Astrocyte (in vitro differentiated cells and primary cell): ENCODE measurements at regions not wholly inside any gene's neighbourhood (a gene's known extent, or its start where the extent isn't known, plus 50 kb on each side); places are given as distances from the start of the nearest gene placed in this dataset.
"Not testable (repeated sequence)": the region's sequence is repeated elsewhere in the genome, so short reads cannot be mapped to it uniquely, and the experiment has no call there.

Experiments
- DNase-seq: peaks from one replicate; pipeline ENCODE4 v3.0.0-alpha.2; 2010; ENCODE audit warnings: low read depth
- FAIRE-seq: peaks from 2 replicates; lab custom pipeline; 2011; peaks lifted over from hg19 to GRCh38; lab: Jason Lieb, UNC
- H2AFZ ChIP-seq: 2 replicates; pipeline ENCODE4 v1.6.0; 2012; ENCODE audit warnings: low read depth, low read length, inconsistent platforms
- H3K27ac ChIP-seq: 2 replicates; pipeline ENCODE4 v1.5.1; 2011; ENCODE audit warnings: low read depth, low read length, inconsistent platforms
- H3K27me3 ChIP-seq: 2 replicates; pipeline ENCODE4 v1.6.0; 2011; ENCODE audit warnings: low read length, inconsistent platforms; ENCODE audit not compliant: insufficient read depth
- H3K36me3 ChIP-seq: 2 replicates; pipeline ENCODE4 v1.5.1; 2011; ENCODE audit warnings: low read length, inconsistent platforms; ENCODE audit not compliant: insufficient read depth
- H3K4me1 ChIP-seq: 2 replicates; pipeline ENCODE4 v1.5.1; 2011; ENCODE audit warnings: low read length, inconsistent platforms; ENCODE audit not compliant: insufficient read depth
- H3K4me2 ChIP-seq: 2 replicates; pipeline ENCODE4 v1.6.0; 2012; ENCODE audit warnings: low read length, inconsistent platforms
- H3K4me3 ChIP-seq: 2 replicates; pipeline ENCODE4 v1.5.1; 2011; ENCODE audit warnings: low read depth, mild to moderate bottlenecking, low read length, inconsistent platforms; ENCODE audit not compliant: insufficient read depth
- H3K79me2 ChIP-seq: 2 replicates; pipeline ENCODE4 v1.6.0; 2012; ENCODE audit warnings: mild to moderate bottlenecking, low read length, inconsistent platforms; ENCODE audit not compliant: insufficient read depth
- H3K9ac ChIP-seq: 2 replicates; pipeline ENCODE4 v1.6.0; 2012; ENCODE audit warnings: mild to moderate bottlenecking, low read length, inconsistent platforms
- H3K9me3 ChIP-seq: 2 replicates; pipeline ENCODE4 v1.5.1; 2012; ENCODE audit warnings: low read depth, mild to moderate bottlenecking, low read length, inconsistent platforms; ENCODE audit not compliant: insufficient read depth
- H4K20me1 ChIP-seq: 2 replicates; pipeline ENCODE4 v1.6.0; 2012; ENCODE audit warnings: low read length, inconsistent platforms; ENCODE audit not compliant: insufficient read depth
- H3K27ac Mint-ChIP-seq: one replicate; pipeline ENCODE4 v1.8.0; 2021; ENCODE audit warnings: mild to moderate bottlenecking, mixed read lengths; ENCODE audit not compliant: unreplicated experiment
- H3K27me3 Mint-ChIP-seq: one replicate; pipeline ENCODE4 v1.8.0; 2021; ENCODE audit warnings: low read depth, mixed read lengths; ENCODE audit not compliant: unreplicated experiment
- H3K36me3 Mint-ChIP-seq: one replicate; pipeline ENCODE4 v1.8.0; 2021; ENCODE audit warnings: low read depth, mixed read lengths; ENCODE audit not compliant: unreplicated experiment
- H3K4me1 Mint-ChIP-seq: one replicate; pipeline ENCODE4 v1.8.0; 2021; ENCODE audit warnings: low read depth, mixed read lengths; ENCODE audit not compliant: unreplicated experiment
- H3K4me3 Mint-ChIP-seq: one replicate; pipeline ENCODE4 v1.8.0; 2021; ENCODE audit warnings: mild to moderate bottlenecking, moderate library complexity, mixed read lengths; ENCODE audit not compliant: unreplicated experiment
- H3K9me3 Mint-ChIP-seq: one replicate; pipeline ENCODE4 v1.8.0; 2021; ENCODE audit warnings: mild to moderate bottlenecking, mixed read lengths; ENCODE audit not compliant: unreplicated experiment
- EZH2 ChIP-seq: IDR thresholded peaks from 2 replicates; pipeline ENCODE4 v1.6.1; 2012; ENCODE audit warnings: mild to moderate bottlenecking, low read length, inconsistent platforms; ENCODE audit not compliant: insufficient read depth
- TF ChIP-seq, protein P1 (sequence below): IDR thresholded peaks from 2 replicates; pipeline ENCODE4 v1.5.1; 2011; ENCODE audit warnings: low read depth, mild to moderate bottlenecking, inconsistent platforms, low read length, moderate library complexity; ENCODE audit not compliant: insufficient read depth

DNA sequence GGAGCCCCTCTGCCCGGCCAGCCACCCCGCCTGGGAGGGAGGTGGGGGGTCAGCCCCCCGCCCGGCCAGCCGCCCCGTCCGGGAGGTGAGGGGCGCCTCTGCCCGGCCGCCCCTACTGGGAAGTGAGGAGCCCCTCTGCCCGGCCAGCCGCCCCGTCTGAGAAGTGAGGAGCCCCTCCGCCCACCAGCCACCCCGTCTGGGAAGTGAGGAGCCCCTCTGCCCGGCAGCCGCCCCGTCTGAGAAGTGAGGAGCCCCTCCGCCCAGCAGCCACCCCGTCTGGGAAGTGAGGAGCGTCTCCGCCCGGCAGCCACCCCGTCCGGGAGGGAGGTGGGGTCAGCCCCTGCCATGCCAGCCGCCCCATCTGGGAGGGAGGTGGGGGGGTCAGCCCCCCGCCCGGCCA is 102.8 kb downstream of the ID4 start:
- H3K36me3 ChIP-seq, H3K4me3 Mint-ChIP-seq, DNase-seq, H3K9me3 ChIP-seq, H4K20me1 ChIP-seq, H3K27ac ChIP-seq, H3K9me3 Mint-ChIP-seq, FAIRE-seq, H3K27me3 Mint-ChIP-seq, H3K4me3 ChIP-seq, H3K36me3 Mint-ChIP-seq, H3K79me2 ChIP-seq, H3K27me3 ChIP-seq, H3K27ac Mint-ChIP-seq, H2AFZ ChIP-seq, H3K4me1 ChIP-seq, H3K4me1 Mint-ChIP-seq, H3K9ac ChIP-seq, H3K4me2 ChIP-seq: not testable (repeated sequence)

DNA sequence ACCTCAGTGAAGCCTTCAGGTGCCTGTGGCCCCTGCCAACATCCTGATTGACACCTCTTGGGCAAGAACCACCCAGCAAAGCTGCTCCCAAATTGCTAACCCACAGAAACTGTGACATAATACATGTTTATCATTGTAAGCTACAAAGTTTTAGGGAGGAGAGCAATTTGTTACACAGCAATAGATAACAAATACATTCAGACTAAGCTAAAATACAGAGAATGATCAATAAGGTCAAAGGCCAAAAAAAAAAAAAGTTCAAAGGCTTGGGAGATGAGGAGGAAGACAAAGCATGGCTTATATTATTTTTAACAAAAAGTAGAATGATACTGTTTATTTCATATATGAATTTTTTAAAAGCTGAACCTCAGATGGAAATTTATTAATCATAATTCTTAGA is 105.9 kb downstream of the ID4 start:
- H3K36me3 ChIP-seq: no peaks in the 10 kb centered on the region
- no peak overlapping the region for H3K27ac ChIP-seq
- no peak for TF ChIP-seq EZH2
- TF ChIP-seq, protein P1, sequence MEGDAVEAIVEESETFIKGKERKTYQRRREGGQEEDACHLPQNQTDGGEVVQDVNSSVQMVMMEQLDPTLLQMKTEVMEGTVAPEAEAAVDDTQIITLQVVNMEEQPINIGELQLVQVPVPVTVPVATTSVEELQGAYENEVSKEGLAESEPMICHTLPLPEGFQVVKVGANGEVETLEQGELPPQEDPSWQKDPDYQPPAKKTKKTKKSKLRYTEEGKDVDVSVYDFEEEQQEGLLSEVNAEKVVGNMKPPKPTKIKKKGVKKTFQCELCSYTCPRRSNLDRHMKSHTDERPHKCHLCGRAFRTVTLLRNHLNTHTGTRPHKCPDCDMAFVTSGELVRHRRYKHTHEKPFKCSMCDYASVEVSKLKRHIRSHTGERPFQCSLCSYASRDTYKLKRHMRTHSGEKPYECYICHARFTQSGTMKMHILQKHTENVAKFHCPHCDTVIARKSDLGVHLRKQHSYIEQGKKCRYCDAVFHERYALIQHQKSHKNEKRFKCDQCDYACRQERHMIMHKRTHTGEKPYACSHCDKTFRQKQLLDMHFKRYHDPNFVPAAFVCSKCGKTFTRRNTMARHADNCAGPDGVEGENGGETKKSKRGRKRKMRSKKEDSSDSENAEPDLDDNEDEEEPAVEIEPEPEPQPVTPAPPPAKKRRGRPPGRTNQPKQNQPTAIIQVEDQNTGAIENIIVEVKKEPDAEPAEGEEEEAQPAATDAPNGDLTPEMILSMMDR: no peak
- H3K4me3 ChIP-seq: no peak overlapping the region
- no peak overlapping the region for H2AFZ ChIP-seq
- no peaks in the 10 kb centered on the region for H3K27me3 ChIP-seq
- H3K4me3 Mint-ChIP-seq: no peak overlapping the region
- no peak overlapping the region for H3K4me2 ChIP-seq
- H3K9me3 Mint-ChIP-seq: no peaks in the 10 kb centered on the region
- H3K27ac Mint-ChIP-seq: no peak overlapping the region
- FAIRE-seq: no peak
- H3K36me3 Mint-ChIP-seq: no peaks in the 10 kb centered on the region
- no peaks in the 10 kb centered on the region for H3K9me3 ChIP-seq
- DNase-seq: no peak
- H4K20me1 ChIP-seq: no peaks in the 10 kb centered on the region
- no peak overlapping the region for H3K9ac ChIP-seq
- H3K79me2 ChIP-seq: no peaks in the 10 kb centered on the region
- H3K4me1 Mint-ChIP-seq: no peaks in the 10 kb centered on the region
- H3K4me1 ChIP-seq: no peaks in the 10 kb centered on the region
- no peaks in the 10 kb centered on the region for H3K27me3 Mint-ChIP-seq

DNA sequence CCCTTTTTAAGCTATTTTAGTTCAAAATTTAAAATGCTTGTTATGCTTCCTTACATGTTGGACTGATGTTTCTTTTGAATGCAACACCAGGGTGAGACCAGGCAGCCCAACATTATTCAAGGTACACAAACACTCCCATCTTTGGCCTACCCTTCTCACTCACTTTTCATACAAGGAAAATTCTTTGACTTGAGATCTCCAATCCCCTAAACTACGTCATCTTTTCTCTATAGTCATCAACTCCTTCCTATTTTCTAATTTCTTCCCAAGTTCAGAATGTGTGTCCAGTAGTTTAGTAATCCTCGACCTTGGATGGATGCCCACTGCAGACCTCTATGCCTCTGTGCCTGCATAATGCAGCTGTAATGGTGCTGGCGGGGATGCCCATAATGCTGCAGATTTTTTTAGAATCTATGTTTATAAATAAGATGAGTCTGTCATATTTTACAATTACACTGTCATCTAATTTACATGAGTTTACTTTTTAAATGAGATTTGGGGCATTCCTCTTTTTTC is 108.7 kb downstream of the ID4 start:
- Mint-ChIP-seq H3K27ac (no peak overlapping the region), H3K27me3 (no peaks in the 10 kb centered on the region), H3K36me3 (no peaks in the 10 kb centered on the region), H3K4me1 (no peaks in the 10 kb centered on the region), H3K9me3 (peaks cover 3% of the 10 kb centered on the region), H3K4me3 (no peak overlapping the region)
- no peaks in the 10 kb centered on the region for H4K20me1 ChIP-seq
- H3K27me3 ChIP-seq: no peaks in the 10 kb centered on the region
- H3K4me1 ChIP-seq: no peaks in the 10 kb centered on the region
- no peaks in the 10 kb centered on the region for H3K36me3 ChIP-seq
- H2AFZ ChIP-seq: no peak overlapping the region
- no peak overlapping the region for H3K27ac ChIP-seq
- H3K4me3 ChIP-seq: no peak overlapping the region
- no peaks in the 10 kb centered on the region for H3K79me2 ChIP-seq
- no peak overlapping the region for H3K4me2 ChIP-seq
- TF ChIP-seq, protein P1: no peak
- no peak for TF ChIP-seq EZH2
- no peak for DNase-seq
- H3K9ac ChIP-seq: no peak overlapping the region
- no peaks in the 10 kb centered on the region for H3K9me3 ChIP-seq
- FAIRE-seq: no peak
